ENCODE measurements at regions not wholly inside any gene's neighbourhood (a gene's known extent, or its start where the extent isn't known, plus 50 kb on each side); places are given as distances from the start of the nearest gene placed in this dataset.
A peak's percentile ranks its signal among the peaks of the same experiment; 100 is the strongest.

GRCh38 chr10:28872587-28873165, 195.4 kb downstream of the BAMBI start (continued):
- TF ChIP-seq TRIM24 (IDR thresholded peaks at IDR 0.05) (peak in 1 of 2 experiments; percentile 54; a peak in 1 of 4 replicates), RBM25 (IDR thresholded peaks at IDR 0.05; ENCODE audit: low read depth, low read length, severe bottlenecking) (no peak), PHB2 (IDR thresholded peaks at IDR 0.05; ENCODE audit: low read depth) (no peak)

- ATAC-seq: no peak
- no peak overlapping the region for H3K4me2 ChIP-seq (ENCODE audit: insufficient read depth, low read length)
Observed at GRCh38 chr10:28873540-28873939, 196.2 kb downstream of the BAMBI start.

More at GRCh38 chr10:28873540-28873939, 196.2 kb downstream of the BAMBI start:
- Histone ChIP-seq H3K27ac (ENCODE audit: extremely low read depth, low read depth, low read length) (no peak overlapping the region), H3K4me3 (no peak overlapping the region), H3K79me2 (ENCODE audit: control insufficient read depth, insufficient read depth, low read length) (no peaks in the 10 kb centered on the region), H3K9ac (ENCODE audit: insufficient read depth in 1 of 2, low read depth in 2 of 2, low read length in 2 of 2) (no peak overlapping the region), H3K27me3 (ENCODE audit: control insufficient read depth in 2 of 2, insufficient read depth in 2 of 2, low read length in 2 of 2) (no peaks in the 10 kb centered on the region), H4K20me1 (replicated peaks; ENCODE audit: control insufficient read depth, insufficient read depth, low read length) (no peaks in the 10 kb centered on the region), H3K36me3 (ENCODE audit: control insufficient read depth, insufficient read depth, low read length) (no peaks in the 10 kb centered on the region), H3K9me3 (replicated peaks; ENCODE audit: control insufficient read depth, insufficient read depth, low read depth, low read length) (no peaks in the 10 kb centered on the region), H2AFZ (ENCODE audit: low read depth, low read length) (no peak overlapping the region), H3K4me1 (replicated peaks in 1 of 2; ENCODE audit: control insufficient read depth in 2 of 2, insufficient read depth in 2 of 2, low read length in 2 of 2) (peaks cover 0 to 3% of the 10 kb centered on the region in 2 experiments; a peak in 1 of 5 replicates), H3K9me1 (ENCODE audit: control insufficient read depth, insufficient read depth, low read length) (no peaks in the 10 kb centered on the region)
- FAIRE-seq (no peak), DNase-seq (ENCODE audit: extremely low read depth in 1 of 4, low spot score in 3 of 4) (no peak)
- in situ Hi-C loops (cut with MboI): loop anchor here (10.0 kb wide), 1 partner anchor 199 kb away; the partner anchor contains the start of gene BAMBI
- no TSS peak for BruUV-seq (replicated peaks)
- 63% methylated on average over 4 of the region's 4 CpGs for whole genome bisulfite sequencing (ENCODE audit: insufficient coverage, low coverage, missing lambda C conversion rate)
- POLR2A ChIA-PET: no interaction called here
- CTCF ChIA-PET (ENCODE audit: low intra/inter-chr PET ratio): no interaction called here
- intact Hi-C loops (cut with micrococcal nuclease): no loop called here
- TF ChIP-seq KDM2B (CRISPR knock-in tag; IDR thresholded peaks at IDR 0.05) (no peak), EP400 (IDR thresholded peaks at IDR 0.05) (no peak), KAT7 (CRISPR knock-in tag; IDR thresholded peaks at IDR 0.05; ENCODE audit: borderline replicate concordance) (no peak), MITF (IDR thresholded peaks at IDR 0.05) (no peak), ZNF449 (CRISPR knock-in tag; IDR thresholded peaks at IDR 0.05) (no peak)
